Type B pancreatic cell (in vitro differentiated cells): ENCODE measurements at regions not wholly inside any gene's neighbourhood (a gene's known extent, or its start where the extent isn't known, plus 50 kb on each side); places are given as distances from the start of the nearest gene placed in this dataset.

ENCODE experiments used
- DNase-seq: peaks from one replicate; pipeline ENCODE4 v3.0.0; 2021; ENCODE audit warnings: mixed read lengths; ENCODE audit not compliant: unreplicated experiment; ENCODE audit errors: extremely low spot score
- H3K27ac Mint-ChIP-seq: 2 replicates; pipeline ENCODE4 v1.8.0; 2021; ENCODE audit warnings: mild to moderate bottlenecking, mixed read lengths
- H3K27me3 Mint-ChIP-seq: 2 replicates; pipeline ENCODE4 v1.8.0; 2021; ENCODE audit warnings: mixed read lengths
- H3K36me3 Mint-ChIP-seq: 2 replicates; pipeline ENCODE4 v1.8.0; 2021; ENCODE audit warnings: mixed read lengths
- H3K4me1 Mint-ChIP-seq: one replicate; pipeline ENCODE4 v1.8.0; 2021; ENCODE audit warnings: mixed read lengths; ENCODE audit not compliant: unreplicated experiment
- H3K4me3 Mint-ChIP-seq: 2 replicates; pipeline ENCODE4 v1.8.0; 2021; ENCODE audit warnings: mild to moderate bottlenecking, mixed read lengths
- H3K9me3 Mint-ChIP-seq: 2 replicates; pipeline ENCODE4 v1.8.0; 2021; ENCODE audit warnings: mixed read lengths
- CTCF ChIP-seq: fragments of 200-600 bp; sonication (generic); conservative IDR thresholded peaks from 2 replicates; pipeline ENCODE4 v1.5.0; 2021; ENCODE audit warnings: antibody characterized with exemption, mild to moderate bottlenecking

GRCh38 chrX:94430091-94430490, 756.1 kb downstream of the FAM133A start:
- Mint-ChIP-seq H3K27ac (no peak overlapping the region), H3K4me1 (no peaks in the 10 kb centered on the region), H3K36me3 (no peaks in the 10 kb centered on the region), H3K4me3 (no peak overlapping the region), H3K9me3 (no peaks in the 10 kb centered on the region), H3K27me3 (no peaks in the 10 kb centered on the region)
- TF ChIP-seq CTCF, result no peak
- DNase-seq, result no peak

- H3K9me3 Mint-ChIP-seq, result peaks cover 19% of the 10 kb centered on the region
- H3K27ac Mint-ChIP-seq, result peak overlapping the region; percentile 45
- H3K27me3 Mint-ChIP-seq, result no peaks in the 10 kb centered on the region
- TF ChIP-seq CTCF, result no peak
- no peaks in the 10 kb centered on the region for H3K36me3 Mint-ChIP-seq
- DNase-seq, result no peak
- no peaks in the 10 kb centered on the region for H3K4me1 Mint-ChIP-seq
- peak overlapping the region; percentile 11 for H3K4me3 Mint-ChIP-seq
These were observed 761.8 kb downstream of the FAM133A start for GRCh38 chrX:94435799-94436198.

DNA sequence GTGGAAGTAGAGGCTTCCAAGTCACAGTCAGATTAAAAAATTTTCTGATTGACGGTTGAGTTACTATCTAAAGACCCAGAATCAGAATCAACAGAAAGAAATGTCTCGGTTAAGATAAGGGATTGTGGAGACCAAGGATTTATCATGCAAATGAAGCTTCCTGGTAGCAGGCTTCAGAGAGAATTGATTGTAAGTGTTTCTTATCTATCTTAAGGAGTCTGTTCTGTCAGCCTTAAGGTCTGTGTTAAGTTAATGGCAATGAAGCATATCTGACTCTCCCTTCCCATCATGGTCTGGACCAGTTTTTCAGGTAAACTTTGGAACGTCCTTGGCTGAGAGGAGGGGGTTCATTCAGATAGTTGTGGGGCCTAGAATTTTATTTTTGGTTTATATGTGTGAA, 780.2 kb downstream of the FAM133A start:
- H3K4me1 Mint-ChIP-seq, result no peaks in the 10 kb centered on the region
- no peaks in the 10 kb centered on the region for H3K27me3 Mint-ChIP-seq
- H3K27ac Mint-ChIP-seq, result peak overlapping the region; percentile 66
- H3K4me3 Mint-ChIP-seq, result no peak overlapping the region
- no peak for DNase-seq
- H3K36me3 Mint-ChIP-seq, result no peaks in the 10 kb centered on the region
- TF ChIP-seq CTCF, result no peak
- no peaks in the 10 kb centered on the region for H3K9me3 Mint-ChIP-seq

DNA sequence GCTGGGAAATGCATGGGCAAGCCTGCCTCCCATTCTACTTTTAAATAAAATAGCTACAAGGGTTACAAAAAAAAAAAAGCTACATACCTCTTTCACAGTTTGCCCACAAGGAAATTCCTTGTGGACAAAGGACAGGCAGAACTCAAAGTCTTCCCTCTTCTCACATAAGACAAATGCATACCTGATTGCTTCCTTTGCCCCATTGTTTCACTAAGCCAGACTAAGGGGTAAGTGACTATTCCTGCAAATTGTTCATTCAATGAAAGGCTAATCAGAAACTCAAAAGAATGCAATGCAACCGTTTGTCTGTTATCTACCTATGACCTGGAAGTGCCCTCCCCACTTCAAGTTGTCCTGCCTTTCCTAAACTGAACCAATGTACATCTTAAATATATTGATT, 780.6 kb downstream of the FAM133A start:
- Mint-ChIP-seq H3K27me3 (no peaks in the 10 kb centered on the region), H3K4me3 (peak overlapping the region; percentile 29), H3K36me3 (no peaks in the 10 kb centered on the region), H3K27ac (peak overlapping the region; percentile 66), H3K9me3 (no peaks in the 10 kb centered on the region), H3K4me1 (no peaks in the 10 kb centered on the region)
- no peak for DNase-seq
- no peak for TF ChIP-seq CTCF

DNA sequence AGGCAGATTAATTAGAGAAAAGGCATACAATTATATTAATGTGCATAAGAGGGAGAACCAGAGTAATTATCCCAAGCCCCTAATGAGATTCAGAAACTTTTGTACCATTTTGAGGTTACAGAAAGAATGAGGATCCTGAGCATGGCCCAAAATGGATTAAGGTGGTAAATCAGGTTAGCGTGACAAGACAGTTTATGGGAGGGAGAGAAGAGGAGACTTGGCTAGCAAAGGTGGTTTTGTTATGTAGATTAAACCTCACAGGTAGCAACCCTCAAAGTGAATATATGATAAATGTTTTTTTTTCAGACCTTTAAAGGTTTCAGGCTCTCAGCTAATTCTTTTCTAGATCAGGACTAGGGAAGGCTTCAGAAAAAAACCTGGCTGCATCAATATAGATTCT, 781.8 kb downstream of the FAM133A start:
- no peak for DNase-seq
- no peak overlapping the region for H3K27ac Mint-ChIP-seq
- TF ChIP-seq CTCF, result no peak
- H3K4me1 Mint-ChIP-seq, result no peaks in the 10 kb centered on the region
- H3K27me3 Mint-ChIP-seq, result no peaks in the 10 kb centered on the region
- H3K4me3 Mint-ChIP-seq, result no peak overlapping the region
- H3K36me3 Mint-ChIP-seq, result no peaks in the 10 kb centered on the region
- H3K9me3 Mint-ChIP-seq, result no peaks in the 10 kb centered on the region

GRCh38 chrX:94492541-94492940, 818.5 kb downstream of the FAM133A start:
- Mint-ChIP-seq H3K36me3 (no peaks in the 10 kb centered on the region), H3K4me1 (peaks cover 6% of the 10 kb centered on the region), H3K27me3 (peaks cover 6% of the 10 kb centered on the region), H3K9me3 (peaks cover 5% of the 10 kb centered on the region), H3K27ac (no peak overlapping the region), H3K4me3 (peak overlapping the region; percentile 50)
- no peak for DNase-seq
- TF ChIP-seq CTCF, result no peak
